ENCODE measurements at regions not wholly inside any gene's neighbourhood (a gene's known extent, or its start where the extent isn't known, plus 50 kb on each side); places are given as distances from the start of the nearest gene placed in this dataset.
A peak's percentile ranks its signal among the peaks of the same experiment; 100 is the strongest.

DNA sequence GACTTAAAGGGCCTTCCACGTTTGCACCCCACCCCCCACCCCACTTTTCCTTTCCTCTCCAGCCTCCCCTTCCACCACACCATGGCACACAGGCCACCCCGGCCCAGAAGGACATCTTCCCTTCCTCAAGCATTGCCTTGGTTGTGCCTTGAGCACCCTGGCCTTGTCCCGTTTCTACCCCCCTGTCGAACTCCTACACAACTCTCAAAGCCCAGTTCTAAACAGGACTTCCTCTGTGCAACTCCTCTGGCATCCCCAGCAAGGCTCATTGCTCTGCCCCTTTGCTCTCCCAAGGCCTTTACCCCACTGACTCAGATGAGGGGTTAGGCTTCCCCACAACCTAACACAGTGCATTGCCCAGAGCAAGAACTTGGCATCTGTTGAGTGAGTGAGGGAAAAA, 136.1 kb downstream of the HERPUD2 start:
- Mint-ChIP-seq H3K36me3 (no peaks in the 10 kb centered on the region), H3K4me1 (ENCODE audit: unreplicated experiment) (peaks cover 8% of the 10 kb centered on the region), H3K27ac (no peak overlapping the region), H3K27me3 (no peaks in the 10 kb centered on the region), H3K9me3 (no peaks in the 10 kb centered on the region), H3K4me3 (no peak overlapping the region)
- no peak for DNase-seq (ENCODE audit: extremely low spot score, unreplicated experiment)
- no peak for TF ChIP-seq CTCF (conservative IDR thresholded peaks at IDR 0.05)

DNA sequence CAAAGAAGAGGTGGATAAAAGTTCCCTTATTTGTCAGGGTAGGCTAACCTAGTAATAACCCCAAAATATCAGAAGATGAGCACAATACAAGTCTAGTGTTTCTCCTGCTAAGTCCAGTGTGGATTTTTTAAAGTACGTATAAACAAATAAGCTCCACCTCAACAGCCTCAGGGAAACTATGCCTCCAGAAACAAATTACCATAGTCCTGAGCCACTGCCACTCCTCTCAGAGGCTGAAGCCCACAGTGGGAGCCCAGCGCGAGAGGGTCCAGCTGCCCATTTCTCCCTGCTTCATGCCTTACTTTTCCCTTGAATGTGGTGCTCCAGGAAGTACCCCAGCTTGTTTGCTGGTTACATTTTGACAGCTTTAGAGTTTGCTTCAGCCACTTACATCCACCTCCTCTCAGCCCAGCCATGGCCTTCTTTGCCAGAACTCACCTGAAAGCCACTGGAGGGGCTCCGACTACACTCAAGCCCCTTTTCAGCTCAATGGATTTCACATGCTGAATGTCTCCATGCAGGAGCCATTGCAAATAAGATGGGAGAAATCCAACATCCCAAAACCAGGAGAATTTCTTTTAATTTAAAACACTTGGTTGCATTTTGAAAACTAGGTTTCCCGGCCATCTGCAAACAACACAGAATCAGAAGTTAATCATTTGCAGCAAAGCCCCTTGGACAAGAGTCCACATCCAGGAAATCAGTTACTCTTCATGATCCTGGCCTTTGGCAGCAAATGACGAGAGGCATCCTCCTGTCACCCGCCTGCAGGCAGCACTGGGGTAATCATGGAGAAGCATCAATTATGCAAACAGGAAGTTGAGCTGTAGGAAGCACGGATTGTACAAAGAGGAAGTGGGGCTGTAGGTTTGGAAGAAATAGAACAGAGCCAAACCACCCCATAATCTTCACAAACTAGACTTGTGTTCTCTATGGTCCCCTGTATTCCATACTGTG, 138.1 kb downstream of the HERPUD2 start:
- Mint-ChIP-seq H3K27me3 (peaks cover 3% of the 10 kb centered on the region), H3K9me3 (no peaks in the 10 kb centered on the region), H3K27ac (no peak overlapping the region), H3K4me3 (no peak overlapping the region), H3K4me1 (ENCODE audit: unreplicated experiment) (peaks cover 8% of the 10 kb centered on the region), H3K36me3 (no peaks in the 10 kb centered on the region)
- no peak for TF ChIP-seq CTCF (conservative IDR thresholded peaks at IDR 0.05)
- no peak for DNase-seq (ENCODE audit: extremely low spot score, unreplicated experiment)

GRCh38 chr7:35555934-35556333, 139.0 kb downstream of the HERPUD2 start:
- DNase-seq (ENCODE audit: extremely low spot score, unreplicated experiment): no peak
- no peak for TF ChIP-seq CTCF (conservative IDR thresholded peaks at IDR 0.05)
- H3K27me3 Mint-ChIP-seq: peaks cover 3% of the 10 kb centered on the region
- peaks cover 8% of the 10 kb centered on the region for H3K4me1 Mint-ChIP-seq (ENCODE audit: unreplicated experiment)
- H3K27ac Mint-ChIP-seq: peak overlapping the region; percentile 14
- no peak overlapping the region for H3K4me3 Mint-ChIP-seq
- no peaks in the 10 kb centered on the region for H3K36me3 Mint-ChIP-seq
- no peaks in the 10 kb centered on the region for H3K9me3 Mint-ChIP-seq

DNA sequence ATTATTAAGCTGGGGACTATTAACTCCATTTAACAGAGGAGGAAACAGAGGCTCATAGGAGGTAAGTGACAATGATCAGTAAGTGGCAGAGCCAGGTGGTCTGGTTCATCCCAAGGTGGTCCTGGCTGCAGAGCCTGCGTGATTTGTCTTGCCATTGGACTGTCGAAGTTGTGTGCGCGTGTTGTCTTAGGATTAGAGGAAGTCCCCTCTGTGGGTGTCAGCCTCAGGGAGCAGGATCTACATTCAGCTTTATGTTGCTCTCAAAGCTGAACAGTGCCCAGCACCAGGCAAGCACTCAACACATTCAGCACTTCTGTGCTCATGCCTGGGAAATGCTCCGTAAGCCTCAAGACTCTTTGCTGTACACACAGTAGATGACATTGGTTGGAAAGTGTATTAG, 139.5 kb downstream of the HERPUD2 start:
- H3K36me3 Mint-ChIP-seq: no peaks in the 10 kb centered on the region
- no peak overlapping the region for H3K4me3 Mint-ChIP-seq
- peaks cover 8% of the 10 kb centered on the region for H3K4me1 Mint-ChIP-seq (ENCODE audit: unreplicated experiment)
- no peak for TF ChIP-seq CTCF (conservative IDR thresholded peaks at IDR 0.05)
- no peak overlapping the region for H3K27ac Mint-ChIP-seq
- peaks cover 3% of the 10 kb centered on the region for H3K27me3 Mint-ChIP-seq
- DNase-seq (ENCODE audit: extremely low spot score, unreplicated experiment): no peak
- no peaks in the 10 kb centered on the region for H3K9me3 Mint-ChIP-seq

DNA sequence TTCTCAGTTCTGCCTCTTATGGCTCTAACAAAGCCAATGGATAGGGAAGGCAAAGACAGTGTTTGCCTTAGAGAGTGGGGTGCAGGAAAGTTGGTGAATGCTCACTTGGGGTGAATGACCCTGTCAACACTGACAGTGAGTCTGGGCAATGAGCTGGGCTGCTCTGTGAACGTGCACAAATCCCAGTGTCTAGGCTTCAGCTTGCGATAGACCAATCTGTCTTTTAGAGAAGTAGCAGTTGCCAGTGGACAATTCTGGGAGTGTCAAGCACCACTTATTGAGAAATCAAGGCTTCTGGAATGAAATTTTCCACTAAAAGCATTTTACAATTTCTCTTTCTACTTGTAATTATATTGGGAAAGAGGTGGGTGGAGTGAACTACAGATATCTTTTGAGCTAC, 141.4 kb downstream of the HERPUD2 start:
- no peak for DNase-seq (ENCODE audit: extremely low spot score, unreplicated experiment)
- Mint-ChIP-seq H3K27ac (no peak overlapping the region), H3K9me3 (no peaks in the 10 kb centered on the region), H3K36me3 (no peaks in the 10 kb centered on the region), H3K27me3 (peaks cover 3% of the 10 kb centered on the region), H3K4me1 (ENCODE audit: unreplicated experiment) (peaks cover 8% of the 10 kb centered on the region), H3K4me3 (no peak overlapping the region)
- no peak for TF ChIP-seq CTCF (conservative IDR thresholded peaks at IDR 0.05)

Measured in type B pancreatic cell (in vitro differentiated cells).